Fibroblast of skin of left quadriceps (primary cell): ENCODE measurements at regions not wholly inside any gene's neighbourhood (a gene's known extent, or its start where the extent isn't known, plus 50 kb on each side); places are given as distances from the start of the nearest gene placed in this dataset.

Source experiments
- DNase-seq, 2 experiments: peaks; one replicate each; pipeline ENCODE4 v3.0.0-alpha.2; 2013; ENCODE audit warnings: low read depth in 2 of 2

DNA sequence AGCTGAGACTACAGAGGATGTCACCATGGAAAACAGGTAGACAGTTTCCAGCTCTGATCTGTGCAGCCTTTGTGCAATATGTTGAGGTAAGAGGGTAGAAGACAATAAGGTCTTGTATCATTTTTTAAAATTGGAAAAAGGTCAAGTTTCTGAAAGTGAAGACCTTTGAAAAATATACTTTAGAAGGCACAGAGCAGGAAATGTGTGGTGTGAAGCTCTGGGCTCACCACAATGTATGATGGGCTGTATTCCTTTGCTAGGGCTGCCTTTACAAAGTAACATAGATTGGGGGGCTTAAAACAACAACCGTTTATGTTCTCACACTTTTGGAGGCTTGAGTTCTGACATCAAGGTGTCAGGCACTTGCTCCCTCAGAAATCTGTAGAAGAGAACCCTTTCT lies 514.3 kb upstream of the JARID2 start:
- DNase-seq = no peak

- no peak for DNase-seq
These were observed 513.5 kb upstream of the JARID2 start for GRCh38 chr6:14732226-14732843.

DNA sequence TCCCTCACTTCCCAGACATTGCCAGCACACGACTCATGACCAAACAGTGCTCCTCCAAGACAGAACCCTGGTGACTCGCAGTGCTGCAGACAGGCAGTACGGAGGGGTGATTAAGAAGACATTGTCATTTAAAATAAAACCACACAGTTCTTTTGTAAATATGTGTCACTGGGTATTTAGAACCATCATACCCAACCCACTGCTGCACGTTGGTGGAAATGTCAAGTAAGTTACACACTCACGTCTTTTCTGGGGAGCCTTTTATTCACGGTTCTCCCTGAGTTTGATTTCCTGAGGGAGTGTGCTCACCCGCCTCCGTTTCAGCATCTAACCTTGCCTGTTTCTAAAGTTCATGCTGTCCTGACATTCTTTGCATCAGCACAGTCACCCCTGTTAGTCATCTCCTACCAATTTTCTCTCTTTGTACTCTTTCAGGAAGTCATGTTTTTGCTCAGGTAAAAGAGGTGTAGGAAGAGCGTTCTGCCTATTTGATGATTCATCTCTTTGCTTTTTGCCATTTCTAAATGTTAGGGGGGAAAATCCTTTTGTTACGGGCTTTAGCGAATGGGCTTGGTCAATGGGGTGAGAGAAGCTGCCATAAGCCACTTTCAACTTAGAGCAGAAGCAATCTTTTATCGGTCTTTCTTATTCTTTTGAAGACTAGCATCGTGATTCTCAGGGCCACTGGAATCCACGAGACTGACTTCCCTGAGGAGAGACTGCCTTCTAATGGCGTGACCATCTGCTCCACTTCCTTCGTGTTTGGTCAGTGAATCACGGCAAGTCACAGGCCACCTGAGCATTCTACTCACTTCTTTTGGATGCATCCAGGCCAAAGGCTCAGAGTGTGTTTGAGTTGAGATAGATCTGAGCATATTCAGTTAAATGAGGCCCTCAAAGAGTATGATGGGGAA lies 512.8 kb upstream of the JARID2 start:
- no peak for DNase-seq

GRCh38 chr6:14734052-14734415 lies 511.8 kb upstream of the JARID2 start:
- no peak for DNase-seq

DNA sequence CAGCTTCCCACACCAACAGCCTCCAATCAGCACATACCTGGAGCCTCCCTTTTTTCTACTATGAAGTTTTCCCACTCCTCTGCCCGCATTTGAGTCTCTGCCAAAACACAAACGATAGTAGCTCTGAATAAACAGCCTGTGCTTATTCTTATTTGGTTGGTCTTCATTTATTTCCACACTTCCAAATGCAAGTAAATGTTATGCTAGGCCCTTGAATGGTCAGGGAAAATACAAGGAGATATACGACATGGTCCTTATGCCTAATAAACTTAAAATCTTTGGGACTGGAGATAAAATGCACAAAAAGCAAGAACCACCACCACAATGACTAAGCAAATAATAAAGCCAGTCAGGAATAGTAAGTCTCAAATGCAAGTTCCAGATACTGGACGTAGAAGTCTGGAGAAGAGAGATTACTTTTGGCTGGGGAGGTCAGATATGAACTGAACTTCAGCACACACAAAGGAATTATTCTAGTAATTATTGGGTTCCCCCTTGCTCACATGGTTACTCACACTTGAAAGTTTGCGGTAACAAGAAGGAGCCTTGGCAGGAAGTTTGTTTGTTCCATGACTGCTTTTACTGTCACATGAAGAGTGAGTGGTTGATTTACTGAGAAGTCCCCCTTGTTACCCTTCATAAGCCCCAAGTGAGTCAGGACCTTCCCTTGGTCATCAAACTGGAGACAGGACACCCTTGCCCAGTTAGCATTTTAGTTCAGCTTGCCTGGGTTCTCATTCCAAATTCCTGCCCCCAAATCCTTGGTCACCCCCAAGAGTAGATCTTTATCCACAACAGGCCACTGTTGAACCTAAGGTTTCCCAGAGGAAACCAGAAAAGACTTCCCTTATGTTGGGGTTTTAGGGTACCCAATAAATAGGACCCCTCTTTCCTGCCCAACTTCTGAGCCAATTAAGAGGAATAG lies 511.2 kb upstream of the JARID2 start:
- no peak for DNase-seq

DNA sequence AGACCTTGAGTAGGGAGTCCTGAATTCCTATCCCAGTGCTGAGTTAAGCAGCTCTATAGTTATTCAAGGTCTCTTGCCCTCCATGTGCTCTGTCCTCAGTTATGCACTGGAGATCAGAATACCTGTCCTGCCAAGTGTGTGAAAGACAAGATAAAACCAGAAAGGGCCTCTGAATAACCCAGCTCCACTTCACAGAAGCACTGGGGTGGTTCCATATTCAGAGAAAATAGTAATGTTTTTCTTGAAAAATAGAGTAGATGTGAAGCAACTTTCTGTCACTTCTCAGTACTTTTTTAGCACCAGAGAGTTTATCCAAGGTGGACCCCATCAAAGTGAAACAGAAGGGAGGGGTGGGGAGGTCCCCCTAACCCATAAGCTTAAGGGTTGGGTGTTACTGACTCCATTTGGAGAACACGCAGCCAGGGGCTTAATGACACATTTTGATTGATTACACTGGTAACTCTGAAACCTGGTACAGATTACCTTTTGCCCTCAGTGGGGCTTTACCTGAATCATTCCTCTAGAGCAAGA lies 509.8 kb upstream of the JARID2 start:
- DNase-seq = no peak

GRCh38 chr6:14736554-14736953 lies 509.3 kb upstream of the JARID2 start:
- DNase-seq = no peak

- DNase-seq = no peak
These were observed 507.4 kb upstream of the JARID2 start for GRCh38 chr6:14738497-14738896.

- no peak for DNase-seq
These were observed 506.9 kb upstream of the JARID2 start for GRCh38 chr6:14738933-14739332.

- no peak for DNase-seq
These were observed 506.0 kb upstream of the JARID2 start for GRCh38 chr6:14739827-14740226.

GRCh38 chr6:14742171-14742570 lies 503.7 kb upstream of the JARID2 start:
- no peak for DNase-seq

GRCh38 chr6:14742680-14743079 lies 503.2 kb upstream of the JARID2 start:
- no peak for DNase-seq

DNA sequence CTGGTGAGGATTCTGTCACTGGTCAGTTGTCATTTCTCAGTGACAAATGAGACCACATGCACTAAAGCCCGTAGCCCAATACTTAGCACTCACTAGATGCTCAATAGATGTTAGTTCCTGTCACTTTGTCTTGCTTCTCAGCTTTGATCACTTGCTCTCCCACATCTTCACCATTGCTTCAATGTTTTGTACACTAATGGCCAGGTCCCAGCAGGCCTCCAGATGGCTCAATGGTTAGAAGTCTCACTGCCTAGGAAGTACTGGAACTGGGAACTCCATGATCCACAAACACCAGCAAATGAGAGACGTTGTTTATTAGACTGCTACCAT lies 502.8 kb upstream of the JARID2 start:
- no peak for DNase-seq

DNA sequence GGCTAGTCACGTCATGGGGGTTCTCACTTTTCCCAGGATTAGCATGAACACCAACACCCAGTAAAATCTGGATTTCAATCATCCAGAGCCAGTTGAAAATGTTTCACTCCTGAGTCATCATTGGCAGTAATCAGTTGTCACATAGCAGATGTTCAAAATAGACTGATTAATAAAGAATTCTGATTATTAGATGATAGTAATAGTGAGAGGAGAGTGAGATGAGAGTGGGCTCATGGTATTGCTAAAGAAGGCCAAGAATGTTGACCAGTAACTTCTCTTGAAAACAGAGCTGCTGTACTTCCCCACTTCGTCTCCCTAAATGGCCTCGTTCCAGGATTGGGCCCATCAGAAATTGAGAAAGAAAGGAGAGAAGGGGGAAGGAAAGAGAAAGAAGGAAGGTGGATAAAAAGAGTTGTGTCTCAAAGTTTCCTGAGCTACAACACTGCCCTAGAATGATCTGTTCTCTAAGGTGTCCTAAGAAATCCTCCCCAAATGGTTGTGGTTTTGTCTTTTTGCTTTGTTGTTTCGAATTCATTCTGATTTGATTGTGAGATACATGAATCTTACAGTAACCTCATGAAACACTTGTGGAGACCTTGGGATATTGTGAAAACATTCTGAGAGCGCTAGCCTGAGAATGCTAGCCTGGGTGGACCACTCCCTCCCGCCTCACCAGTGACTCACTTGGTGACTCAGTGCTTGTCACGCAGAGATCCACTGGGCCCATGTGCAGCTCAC lies 502.2 kb upstream of the JARID2 start:
- DNase-seq = peak; percentile 92 to 93

DNA sequence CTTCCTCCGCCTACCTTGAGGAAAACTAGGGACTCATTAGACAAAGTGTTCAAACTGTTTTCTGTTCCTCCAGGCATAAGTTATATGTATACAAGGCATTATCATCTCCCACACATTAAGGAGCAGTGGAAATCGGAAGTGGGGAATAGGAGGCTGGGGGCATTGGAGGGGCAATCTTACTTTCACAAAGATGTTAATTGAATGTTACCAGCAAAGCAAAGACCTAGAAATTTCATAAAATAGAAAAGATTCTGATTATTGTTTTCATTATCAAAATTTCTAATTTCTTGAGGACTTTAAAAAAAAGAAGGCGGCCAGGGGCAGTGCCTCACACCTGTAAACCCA lies 501.7 kb upstream of the JARID2 start:
- DNase-seq = no peak

DNA sequence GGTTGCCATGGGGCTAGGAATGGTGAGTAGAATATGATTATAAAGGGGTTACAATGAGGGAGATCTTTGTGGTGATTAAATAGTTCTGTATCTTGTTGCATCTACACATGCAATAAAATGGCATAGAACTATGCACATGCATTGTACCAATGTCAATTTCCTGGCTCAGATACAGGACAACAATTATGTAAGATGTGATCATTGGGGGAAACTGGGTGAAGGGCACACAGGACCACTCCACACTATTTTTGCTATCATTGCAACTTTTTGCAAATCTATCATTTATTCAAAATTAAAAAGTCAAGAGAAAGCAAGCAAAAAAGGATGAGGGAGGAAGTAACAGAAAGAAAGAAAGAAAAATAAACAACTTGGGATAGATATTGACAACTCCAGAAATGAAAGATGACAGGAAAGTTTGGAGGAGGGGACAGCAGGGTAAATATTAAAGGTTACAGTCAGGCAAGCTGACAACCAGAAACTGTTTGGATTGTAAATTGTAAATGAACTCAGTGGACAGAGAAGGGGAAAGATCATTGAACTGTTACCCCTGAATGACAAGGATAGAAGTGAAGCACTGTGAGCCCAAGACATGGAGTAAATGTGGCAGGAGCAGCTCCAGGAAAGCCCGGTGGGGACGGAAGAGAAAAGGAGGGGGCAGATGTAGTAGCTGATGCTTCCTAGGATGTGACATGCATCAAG lies 499.6 kb upstream of the JARID2 start:
- no peak for DNase-seq

DNA sequence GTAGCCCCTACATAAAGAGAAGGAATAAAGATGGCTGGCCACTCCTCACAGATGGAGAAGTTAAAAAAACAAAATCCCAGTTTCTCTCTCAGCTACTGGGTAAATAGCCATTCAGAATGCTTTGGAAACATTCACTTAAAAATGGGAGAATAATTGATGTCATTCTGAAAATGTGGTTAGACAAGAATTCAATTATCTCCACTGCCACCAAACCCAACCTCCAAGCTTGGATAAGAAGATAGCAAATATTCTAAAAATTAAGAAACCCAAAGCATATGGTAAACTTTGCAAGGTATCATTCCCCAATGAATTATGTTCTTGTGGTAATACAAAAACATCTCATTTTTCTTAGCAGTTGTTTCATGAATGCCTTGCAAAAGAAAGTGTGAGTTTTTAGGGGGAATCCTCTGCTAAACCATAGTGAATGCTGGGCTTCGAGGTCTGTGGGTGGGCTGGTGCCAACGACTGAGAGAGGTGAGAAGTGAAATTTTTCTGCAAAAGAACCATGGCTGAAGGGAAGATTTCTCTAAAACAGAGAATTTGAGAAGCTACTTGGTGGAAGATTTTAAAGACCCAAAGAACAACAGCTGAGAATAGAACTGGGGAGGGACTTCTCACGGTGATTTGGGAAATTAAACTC lies 497.9 kb upstream of the JARID2 start:
- DNase-seq = peak; percentile 82 to 83

DNA sequence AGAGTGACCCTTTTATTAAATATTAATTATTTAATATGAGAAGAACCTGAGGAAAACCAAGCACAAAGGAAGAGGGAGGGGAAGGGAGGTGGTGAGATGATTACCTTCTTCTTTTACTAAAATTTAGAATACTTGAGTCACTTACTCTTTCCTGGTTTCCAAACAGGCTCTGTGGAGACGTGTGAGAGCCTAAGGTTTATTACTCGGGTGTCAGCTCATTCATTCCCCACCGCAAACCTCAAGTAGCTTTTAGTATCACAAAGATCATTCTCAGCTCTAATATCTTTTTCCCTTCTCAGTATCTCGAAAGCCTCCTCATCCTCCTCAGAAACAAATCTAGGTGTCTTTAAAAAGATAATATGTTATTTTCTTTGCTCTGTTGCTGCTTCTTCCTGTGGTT lies 497.2 kb upstream of the JARID2 start:
- no peak for DNase-seq

- no peak for DNase-seq
These were observed 495.7 kb upstream of the JARID2 start for GRCh38 chr6:14750059-14750661.

DNA sequence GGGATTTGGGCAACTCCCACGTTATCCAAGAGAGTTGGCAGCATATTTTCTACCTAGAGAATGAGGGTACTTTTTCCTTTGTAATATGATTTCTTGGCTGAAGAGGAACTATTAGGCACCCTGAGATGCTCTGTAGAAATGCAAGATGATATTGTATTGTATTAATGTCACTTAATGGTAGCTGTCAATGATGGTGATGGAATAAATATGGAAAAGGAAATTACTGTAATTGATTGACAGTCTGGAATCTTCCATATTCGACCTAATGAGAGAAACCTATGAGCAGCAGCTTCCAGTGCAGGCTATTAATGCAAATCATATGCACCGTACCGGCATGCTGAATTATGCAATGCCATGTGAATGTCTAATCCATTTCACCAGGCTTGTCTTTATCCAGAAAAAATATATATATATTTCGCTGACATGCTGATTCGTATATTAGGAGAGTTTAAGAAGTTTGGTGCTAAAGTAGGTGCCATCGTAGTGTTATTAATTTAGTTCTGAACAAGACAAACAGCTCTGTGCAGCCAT lies 494.2 kb upstream of the JARID2 start:
- DNase-seq = no peak
